ENCODE measurements at regions not wholly inside any gene's neighbourhood (a gene's known extent, or its start where the extent isn't known, plus 50 kb on each side); places are given as distances from the start of the nearest gene placed in this dataset.

DNA sequence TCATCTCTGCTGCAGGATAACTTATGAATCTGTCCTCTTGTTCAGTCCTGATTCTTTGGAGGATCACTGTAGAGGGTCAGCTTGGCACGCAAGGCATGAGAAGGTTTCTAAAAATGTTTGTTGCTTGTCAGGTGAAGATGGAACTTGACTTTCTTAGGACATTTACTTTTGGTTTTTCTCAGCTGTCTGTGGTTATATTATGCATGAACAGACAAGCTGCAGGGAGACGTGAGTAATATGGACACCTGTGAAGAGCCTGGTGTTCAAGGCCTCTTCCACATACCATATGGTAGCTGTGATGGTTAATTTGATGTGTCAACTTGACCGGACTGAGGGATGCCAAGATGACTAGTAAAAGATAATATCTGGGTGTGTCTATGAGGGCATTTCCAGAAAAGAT lies 270.2 kb upstream of the CPHXL start:
- H3K4me3 ChIP-seq (ENCODE audit: control insufficient read depth, low read depth, low read length) = no peak overlapping the region
- DNase-seq (ENCODE audit: low read depth) = peak; percentile 38
- TF ChIP-seq, protein P1, sequence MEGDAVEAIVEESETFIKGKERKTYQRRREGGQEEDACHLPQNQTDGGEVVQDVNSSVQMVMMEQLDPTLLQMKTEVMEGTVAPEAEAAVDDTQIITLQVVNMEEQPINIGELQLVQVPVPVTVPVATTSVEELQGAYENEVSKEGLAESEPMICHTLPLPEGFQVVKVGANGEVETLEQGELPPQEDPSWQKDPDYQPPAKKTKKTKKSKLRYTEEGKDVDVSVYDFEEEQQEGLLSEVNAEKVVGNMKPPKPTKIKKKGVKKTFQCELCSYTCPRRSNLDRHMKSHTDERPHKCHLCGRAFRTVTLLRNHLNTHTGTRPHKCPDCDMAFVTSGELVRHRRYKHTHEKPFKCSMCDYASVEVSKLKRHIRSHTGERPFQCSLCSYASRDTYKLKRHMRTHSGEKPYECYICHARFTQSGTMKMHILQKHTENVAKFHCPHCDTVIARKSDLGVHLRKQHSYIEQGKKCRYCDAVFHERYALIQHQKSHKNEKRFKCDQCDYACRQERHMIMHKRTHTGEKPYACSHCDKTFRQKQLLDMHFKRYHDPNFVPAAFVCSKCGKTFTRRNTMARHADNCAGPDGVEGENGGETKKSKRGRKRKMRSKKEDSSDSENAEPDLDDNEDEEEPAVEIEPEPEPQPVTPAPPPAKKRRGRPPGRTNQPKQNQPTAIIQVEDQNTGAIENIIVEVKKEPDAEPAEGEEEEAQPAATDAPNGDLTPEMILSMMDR (conservative IDR thresholded peaks at IDR 0.05; ENCODE audit: control insufficient read depth, insufficient read depth, low read depth, low read length) = no peak

GRCh38 chr16:75997606-75998005 lies 271.3 kb upstream of the CPHXL start:
- H3K4me3 ChIP-seq (ENCODE audit: control insufficient read depth, low read depth, low read length) = no peak overlapping the region
- DNase-seq (ENCODE audit: low read depth) = no peak
- TF ChIP-seq, protein P1 (conservative IDR thresholded peaks at IDR 0.05; ENCODE audit: control insufficient read depth, insufficient read depth, low read depth, low read length) = no peak

GRCh38 chr16:76007645-76008044 lies 269.6 kb upstream of the CNTNAP4 start:
- TF ChIP-seq, protein P1 (conservative IDR thresholded peaks at IDR 0.05; ENCODE audit: control insufficient read depth, insufficient read depth, low read depth, low read length) = no peak
- no peak for DNase-seq (ENCODE audit: low read depth)
- H3K4me3 ChIP-seq (ENCODE audit: control insufficient read depth, low read depth, low read length) = no peak overlapping the region

GRCh38 chr16:76023835-76024234 lies 253.4 kb upstream of the CNTNAP4 start:
- no peak overlapping the region for H3K4me3 ChIP-seq (ENCODE audit: control insufficient read depth, low read depth, low read length)
- DNase-seq (ENCODE audit: low read depth) = no peak
- TF ChIP-seq, protein P1 (conservative IDR thresholded peaks at IDR 0.05; ENCODE audit: control insufficient read depth, insufficient read depth, low read depth, low read length) = no peak

GRCh38 chr16:76035689-76036088 lies 241.5 kb upstream of the CNTNAP4 start:
- peak; percentile 4 for DNase-seq (ENCODE audit: low read depth)
- no peak overlapping the region for H3K4me3 ChIP-seq (ENCODE audit: control insufficient read depth, low read depth, low read length)
- TF ChIP-seq, protein P1 (conservative IDR thresholded peaks at IDR 0.05; ENCODE audit: control insufficient read depth, insufficient read depth, low read depth, low read length) = no peak

- no peak for DNase-seq (ENCODE audit: low read depth)
- TF ChIP-seq, protein P1 (conservative IDR thresholded peaks at IDR 0.05; ENCODE audit: control insufficient read depth, insufficient read depth, low read depth, low read length) = no peak
- no peak overlapping the region for H3K4me3 ChIP-seq (ENCODE audit: control insufficient read depth, low read depth, low read length)
Measured at GRCh38 chr16:76038097-76038496, 239.1 kb upstream of the CNTNAP4 start.

- TF ChIP-seq, protein P1 (conservative IDR thresholded peaks at IDR 0.05; ENCODE audit: control insufficient read depth, insufficient read depth, low read depth, low read length) = no peak
- no peak overlapping the region for H3K4me3 ChIP-seq (ENCODE audit: control insufficient read depth, low read depth, low read length)
- no peak for DNase-seq (ENCODE audit: low read depth)
Measured at GRCh38 chr16:76052725-76053124, 224.5 kb upstream of the CNTNAP4 start.
